Astrocyte of the spinal cord (primary cell): ENCODE measurements at regions not wholly inside any gene's neighbourhood (a gene's known extent, or its start where the extent isn't known, plus 50 kb on each side); places are given as distances from the start of the nearest gene placed in this dataset.
A peak's percentile ranks its signal among the peaks of the same experiment; 100 is the strongest.

ENCODE experiments used
- DNase-seq: peaks from one replicate; pipeline ENCODE4 v3.0.0; 2011; ENCODE audit warnings: low read depth, low spot score
- H3K4me3 ChIP-seq: 2 replicates; pipeline ENCODE4 v1.5.1; 2011; ENCODE audit warnings: low read depth, mild to moderate bottlenecking, low read length, moderate library complexity
- in situ Hi-C: cut with HindIII; loops from 2 replicates; pipeline ENCODE4 v1.10.0; 2017; ENCODE audit warnings: low sequenced_read_pairs
- TF ChIP-seq, protein P1 (sequence below): IDR thresholded peaks from 2 replicates; pipeline ENCODE4 v1.5.1; 2012; ENCODE audit warnings: low read depth, mild to moderate bottlenecking, low read length, inconsistent platforms

DNA sequence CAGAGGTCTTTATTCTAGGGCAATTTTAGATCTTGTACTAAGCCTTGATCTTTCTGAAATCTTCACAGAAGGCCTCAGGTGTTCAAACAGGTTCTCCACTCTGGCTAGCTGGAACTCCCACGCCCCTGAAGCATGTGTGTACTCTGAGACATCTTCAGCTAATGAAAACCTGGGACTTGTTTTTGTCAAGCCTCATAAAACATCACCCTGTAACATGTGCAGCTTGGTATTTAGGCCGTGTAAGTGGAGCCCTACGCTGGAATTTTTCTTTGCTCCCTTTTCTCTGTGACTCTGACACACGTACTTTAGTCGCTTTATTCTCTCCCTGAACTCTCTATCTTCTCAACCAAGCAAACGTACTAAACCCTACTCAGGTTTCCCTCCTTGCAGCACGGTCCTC lies 701.9 kb upstream of the ZP4 start:
- DNase-seq, result no peak
- TF ChIP-seq, protein P1, sequence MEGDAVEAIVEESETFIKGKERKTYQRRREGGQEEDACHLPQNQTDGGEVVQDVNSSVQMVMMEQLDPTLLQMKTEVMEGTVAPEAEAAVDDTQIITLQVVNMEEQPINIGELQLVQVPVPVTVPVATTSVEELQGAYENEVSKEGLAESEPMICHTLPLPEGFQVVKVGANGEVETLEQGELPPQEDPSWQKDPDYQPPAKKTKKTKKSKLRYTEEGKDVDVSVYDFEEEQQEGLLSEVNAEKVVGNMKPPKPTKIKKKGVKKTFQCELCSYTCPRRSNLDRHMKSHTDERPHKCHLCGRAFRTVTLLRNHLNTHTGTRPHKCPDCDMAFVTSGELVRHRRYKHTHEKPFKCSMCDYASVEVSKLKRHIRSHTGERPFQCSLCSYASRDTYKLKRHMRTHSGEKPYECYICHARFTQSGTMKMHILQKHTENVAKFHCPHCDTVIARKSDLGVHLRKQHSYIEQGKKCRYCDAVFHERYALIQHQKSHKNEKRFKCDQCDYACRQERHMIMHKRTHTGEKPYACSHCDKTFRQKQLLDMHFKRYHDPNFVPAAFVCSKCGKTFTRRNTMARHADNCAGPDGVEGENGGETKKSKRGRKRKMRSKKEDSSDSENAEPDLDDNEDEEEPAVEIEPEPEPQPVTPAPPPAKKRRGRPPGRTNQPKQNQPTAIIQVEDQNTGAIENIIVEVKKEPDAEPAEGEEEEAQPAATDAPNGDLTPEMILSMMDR, result no peak
- in situ Hi-C loops, result no loop called here
- no peak overlapping the region for H3K4me3 ChIP-seq

DNA sequence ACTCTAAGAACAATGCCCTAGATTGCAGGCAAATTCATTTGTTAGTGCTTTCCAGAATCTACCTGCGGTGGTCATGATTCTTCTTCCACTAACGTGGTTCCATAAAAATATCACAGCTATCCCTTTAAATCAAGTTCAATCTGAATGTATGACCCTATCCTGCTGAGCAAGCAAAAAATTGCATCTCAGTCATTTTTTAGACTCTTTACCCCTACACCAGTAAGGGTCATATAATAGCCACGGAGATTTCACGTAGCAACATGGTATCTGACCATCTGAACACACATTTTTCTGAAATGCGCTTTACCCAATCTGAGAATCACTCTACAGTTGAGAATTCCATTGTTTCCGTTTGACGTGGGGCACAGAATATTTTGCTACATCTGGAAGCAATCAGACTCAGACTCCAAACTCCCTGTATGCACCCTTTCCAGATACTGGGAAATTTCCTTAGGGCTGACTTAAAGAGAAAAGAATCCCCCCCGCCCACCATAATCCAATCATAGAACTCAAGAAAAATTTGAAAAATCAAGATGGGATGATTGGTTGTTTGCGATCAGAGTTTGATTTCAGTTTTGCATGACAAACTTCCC lies 699.2 kb upstream of the ZP4 start:
- in situ Hi-C loops, result no loop called here
- DNase-seq, result peak; percentile 56
- H3K4me3 ChIP-seq, result no peak overlapping the region
- TF ChIP-seq, protein P1, result no peak

DNA sequence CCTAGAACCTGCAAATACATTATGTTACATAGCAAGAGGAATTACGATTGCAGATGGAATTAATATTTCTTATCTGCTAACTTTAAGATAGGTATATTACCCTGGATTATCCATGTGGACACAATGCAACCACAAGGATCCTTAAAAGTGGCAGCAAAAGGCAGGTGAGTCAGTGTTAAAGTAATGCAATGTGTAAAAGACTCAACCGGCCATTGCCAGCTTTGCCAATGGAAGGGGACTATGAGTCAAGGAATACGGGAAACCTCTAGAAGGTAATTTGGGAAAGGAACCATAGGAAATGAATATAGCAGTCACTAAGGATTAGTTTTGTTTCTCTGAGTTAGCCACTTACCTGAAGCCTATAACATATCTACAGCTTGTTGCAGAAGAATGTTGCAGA lies 692.1 kb upstream of the ZP4 start:
- TF ChIP-seq, protein P1, result no peak
- H3K4me3 ChIP-seq, result no peak overlapping the region
- in situ Hi-C loops, result no loop called here
- no peak for DNase-seq

DNA sequence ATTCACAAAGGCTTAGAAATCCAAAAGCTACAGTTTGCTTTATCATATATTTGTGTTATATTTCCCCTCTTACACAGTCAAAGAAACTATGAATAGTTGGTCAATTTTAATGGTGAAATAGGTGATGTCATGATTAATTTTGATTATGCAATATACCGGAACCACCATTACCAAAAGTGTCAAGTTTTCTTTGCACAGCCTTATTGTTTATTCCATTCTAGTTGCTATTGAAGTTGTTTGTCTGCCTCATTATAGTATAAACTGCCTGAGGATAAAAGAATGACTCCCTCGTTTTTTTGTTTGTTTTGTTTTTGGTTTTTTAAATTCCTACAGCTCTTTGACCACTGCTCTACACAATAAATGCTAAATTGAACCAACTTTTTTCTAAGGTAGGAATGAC lies 690.6 kb upstream of the ZP4 start:
- TF ChIP-seq, protein P1, result no peak
- no peak for DNase-seq
- in situ Hi-C loops, result no loop called here
- H3K4me3 ChIP-seq, result no peak overlapping the region

DNA sequence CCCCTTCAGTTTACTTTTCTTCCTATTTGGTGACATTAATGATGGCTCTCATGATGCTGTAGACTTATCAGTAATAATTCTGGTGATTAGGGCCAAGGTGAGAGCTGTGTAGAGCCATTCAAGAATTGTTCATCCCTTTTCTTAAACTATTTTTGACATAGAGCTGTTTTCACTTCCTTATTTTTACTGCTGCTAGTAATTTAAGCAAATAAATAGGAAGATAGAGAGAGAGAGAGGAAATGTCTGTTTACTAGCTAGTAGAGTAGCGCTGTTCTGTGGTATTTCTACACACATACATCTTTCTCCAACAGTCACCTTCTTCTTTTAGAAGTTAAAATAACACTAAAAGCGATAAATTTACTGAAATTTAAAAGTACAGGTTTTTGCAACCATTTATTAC lies 678.0 kb upstream of the ZP4 start:
- H3K4me3 ChIP-seq, result no peak overlapping the region
- in situ Hi-C loops, result no loop called here
- no peak for DNase-seq

DNA sequence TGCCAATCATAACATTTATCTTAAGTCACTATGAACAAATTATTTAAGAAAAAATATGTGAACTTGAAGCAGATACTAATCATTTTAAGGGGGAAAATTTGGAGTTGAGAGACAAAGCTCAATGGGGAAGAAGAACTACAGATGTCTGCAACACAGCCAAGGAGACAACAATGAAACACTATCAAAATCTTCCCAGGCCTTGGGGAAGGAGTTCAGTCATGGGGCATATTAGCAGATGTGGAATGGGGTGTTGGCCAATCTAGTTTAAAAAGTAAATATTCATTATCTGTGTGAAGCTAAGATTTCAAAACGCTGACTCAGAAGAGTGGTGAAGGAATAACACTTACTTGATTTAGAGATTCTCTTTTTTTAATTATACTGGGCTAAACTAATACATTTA lies 671.6 kb upstream of the ZP4 start:
- TF ChIP-seq, protein P1, result no peak
- H3K4me3 ChIP-seq, result no peak overlapping the region
- in situ Hi-C loops, result no loop called here
- DNase-seq, result peak; percentile 38

More for the DNA sequence above, 678.0 kb upstream of the ZP4 start:
- TF ChIP-seq, protein P1, result no peak

DNA sequence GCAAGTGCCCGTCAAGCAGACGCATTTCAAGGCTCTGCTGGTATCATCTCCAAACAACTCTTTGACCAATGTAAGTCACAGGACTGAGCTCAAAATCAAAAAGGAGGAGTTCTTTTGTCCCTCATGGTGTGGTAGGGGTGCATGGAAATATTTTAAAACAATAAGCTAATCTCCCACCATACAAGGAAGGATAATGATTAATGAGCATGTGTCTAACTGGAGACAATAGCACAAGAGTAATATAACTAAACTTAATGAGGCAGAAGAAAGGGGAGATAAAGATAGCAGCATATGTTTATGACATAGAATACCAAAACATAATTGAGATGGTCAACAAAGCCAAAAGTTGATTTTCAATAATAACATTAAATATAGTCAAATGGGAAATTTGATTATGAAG lies 668.0 kb upstream of the ZP4 start:
- in situ Hi-C loops, result no loop called here
- no peak overlapping the region for H3K4me3 ChIP-seq
- DNase-seq, result no peak
- TF ChIP-seq, protein P1, result no peak
